Astrocyte (in vitro differentiated cells and primary cell): ENCODE measurements at regions not wholly inside any gene's neighbourhood (a gene's known extent, or its start where the extent isn't known, plus 50 kb on each side); places are given as distances from the start of the nearest gene placed in this dataset.

Experiments used
- EZH2 ChIP-seq: IDR thresholded peaks from 2 replicates; pipeline ENCODE4 v1.6.1; 2012; ENCODE audit warnings: mild to moderate bottlenecking, low read length, inconsistent platforms; ENCODE audit not compliant: insufficient read depth
- TF ChIP-seq, protein P1 (sequence below): IDR thresholded peaks from 2 replicates; pipeline ENCODE4 v1.5.1; 2011; ENCODE audit warnings: low read depth, mild to moderate bottlenecking, inconsistent platforms, low read length, moderate library complexity; ENCODE audit not compliant: insufficient read depth

- TF ChIP-seq, protein P1, sequence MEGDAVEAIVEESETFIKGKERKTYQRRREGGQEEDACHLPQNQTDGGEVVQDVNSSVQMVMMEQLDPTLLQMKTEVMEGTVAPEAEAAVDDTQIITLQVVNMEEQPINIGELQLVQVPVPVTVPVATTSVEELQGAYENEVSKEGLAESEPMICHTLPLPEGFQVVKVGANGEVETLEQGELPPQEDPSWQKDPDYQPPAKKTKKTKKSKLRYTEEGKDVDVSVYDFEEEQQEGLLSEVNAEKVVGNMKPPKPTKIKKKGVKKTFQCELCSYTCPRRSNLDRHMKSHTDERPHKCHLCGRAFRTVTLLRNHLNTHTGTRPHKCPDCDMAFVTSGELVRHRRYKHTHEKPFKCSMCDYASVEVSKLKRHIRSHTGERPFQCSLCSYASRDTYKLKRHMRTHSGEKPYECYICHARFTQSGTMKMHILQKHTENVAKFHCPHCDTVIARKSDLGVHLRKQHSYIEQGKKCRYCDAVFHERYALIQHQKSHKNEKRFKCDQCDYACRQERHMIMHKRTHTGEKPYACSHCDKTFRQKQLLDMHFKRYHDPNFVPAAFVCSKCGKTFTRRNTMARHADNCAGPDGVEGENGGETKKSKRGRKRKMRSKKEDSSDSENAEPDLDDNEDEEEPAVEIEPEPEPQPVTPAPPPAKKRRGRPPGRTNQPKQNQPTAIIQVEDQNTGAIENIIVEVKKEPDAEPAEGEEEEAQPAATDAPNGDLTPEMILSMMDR: no peak
- no peak for TF ChIP-seq EZH2
These were observed 113.6 kb upstream of the ADRA2C start for GRCh38 chr4:3652586-3652985.
